ENCODE measurements at regions not wholly inside any gene's neighbourhood (a gene's known extent, or its start where the extent isn't known, plus 50 kb on each side); places are given as distances from the start of the nearest gene placed in this dataset.

- no peaks in the 10 kb centered on the region for H4K20me1 ChIP-seq (ENCODE audit: insufficient read depth, low read length)
- H3K9me3 ChIP-seq (ENCODE audit: insufficient read depth, low read length, severe bottlenecking), result peaks cover 3% of the 10 kb centered on the region
- no peaks in the 10 kb centered on the region for H3K27me3 ChIP-seq (ENCODE audit: insufficient read depth, low read length, poor library complexity)
- H2AFZ ChIP-seq (ENCODE audit: low read depth, low read length), result no peak overlapping the region
- H3K27ac ChIP-seq (ENCODE audit: low read length), result no peak overlapping the region
- no peaks in the 10 kb centered on the region for H3K36me3 ChIP-seq (ENCODE audit: insufficient read depth, low read length)
- H3K79me2 ChIP-seq (ENCODE audit: insufficient read depth, low read length), result no peaks in the 10 kb centered on the region
- H3K4me2 ChIP-seq (ENCODE audit: insufficient read depth, low read length), result no peak overlapping the region
- TF ChIP-seq CTCF (IDR thresholded peaks at IDR 0.05; ENCODE audit: borderline replicate concordance, extremely low read depth, low read length, poor library complexity, severe bottlenecking) (no peak), EZH2 (IDR thresholded peaks at IDR 0.05; ENCODE audit: borderline replicate concordance, low read depth, low read length, severe bottlenecking) (no peak)
- H3K9ac ChIP-seq (ENCODE audit: low read depth, low read length), result no peak overlapping the region
- H3K4me1 ChIP-seq (ENCODE audit: insufficient read depth, low read length), result peaks cover 6% of the 10 kb centered on the region; the same call in 1 of the 2 replicates
- no peak for DNase-seq
- no peak overlapping the region for H3K4me3 ChIP-seq (ENCODE audit: low read depth in 1 of 2, low read length in 2 of 2)
- no peak for ATAC-seq (ENCODE audit: insufficient read depth, low read depth)
Observed at GRCh38 chr13:60258349-60258748, 94.6 kb upstream of the DIAPH3 start.

- no peak for ATAC-seq (ENCODE audit: insufficient read depth, low read depth)
- Histone ChIP-seq H3K4me1 (ENCODE audit: insufficient read depth, low read length) (no peaks in the 10 kb centered on the region), H3K4me3 (ENCODE audit: low read depth in 1 of 2, low read length in 2 of 2) (no peak overlapping the region), H3K36me3 (ENCODE audit: insufficient read depth, low read length) (no peaks in the 10 kb centered on the region), H3K27me3 (ENCODE audit: insufficient read depth, low read length, poor library complexity) (no peaks in the 10 kb centered on the region), H3K9ac (ENCODE audit: low read depth, low read length) (no peak overlapping the region), H3K79me2 (ENCODE audit: insufficient read depth, low read length) (no peaks in the 10 kb centered on the region), H3K4me2 (ENCODE audit: insufficient read depth, low read length) (no peak overlapping the region), H3K9me3 (ENCODE audit: insufficient read depth, low read length, severe bottlenecking) (peaks cover 3% of the 10 kb centered on the region), H4K20me1 (ENCODE audit: insufficient read depth, low read length) (no peaks in the 10 kb centered on the region), H2AFZ (ENCODE audit: low read depth, low read length) (no peak overlapping the region), H3K27ac (ENCODE audit: low read length) (no peak overlapping the region)
- no peak for DNase-seq
- TF ChIP-seq CTCF (IDR thresholded peaks at IDR 0.05; ENCODE audit: borderline replicate concordance, extremely low read depth, low read length, poor library complexity, severe bottlenecking) (no peak), EZH2 (IDR thresholded peaks at IDR 0.05; ENCODE audit: borderline replicate concordance, low read depth, low read length, severe bottlenecking) (no peak)
Observed at GRCh38 chr13:60260440-60260839, 96.7 kb upstream of the DIAPH3 start.

- Histone ChIP-seq H3K9me3 (ENCODE audit: insufficient read depth, low read length, severe bottlenecking) (peaks cover 3% of the 10 kb centered on the region), H3K27ac (ENCODE audit: low read length) (no peak overlapping the region), H3K4me1 (ENCODE audit: insufficient read depth, low read length) (no peaks in the 10 kb centered on the region), H3K27me3 (ENCODE audit: insufficient read depth, low read length, poor library complexity) (no peaks in the 10 kb centered on the region), H3K79me2 (ENCODE audit: insufficient read depth, low read length) (no peaks in the 10 kb centered on the region), H2AFZ (ENCODE audit: low read depth, low read length) (no peak overlapping the region), H3K9ac (ENCODE audit: low read depth, low read length) (no peak overlapping the region), H4K20me1 (ENCODE audit: insufficient read depth, low read length) (no peaks in the 10 kb centered on the region), H3K4me2 (ENCODE audit: insufficient read depth, low read length) (no peak overlapping the region), H3K4me3 (ENCODE audit: low read depth in 1 of 2, low read length in 2 of 2) (no peak overlapping the region), H3K36me3 (ENCODE audit: insufficient read depth, low read length) (no peaks in the 10 kb centered on the region)
- TF ChIP-seq CTCF (IDR thresholded peaks at IDR 0.05; ENCODE audit: borderline replicate concordance, extremely low read depth, low read length, poor library complexity, severe bottlenecking) (no peak), EZH2 (IDR thresholded peaks at IDR 0.05; ENCODE audit: borderline replicate concordance, low read depth, low read length, severe bottlenecking) (no peak)
- DNase-seq (no peak), ATAC-seq (ENCODE audit: insufficient read depth, low read depth) (no peak)
Observed at GRCh38 chr13:60261432-60262351, 98.0 kb upstream of the DIAPH3 start.

Measured in DND-41 (cell line).